ENCODE measurements at regions not wholly inside any gene's neighbourhood (a gene's known extent, or its start where the extent isn't known, plus 50 kb on each side); places are given as distances from the start of the nearest gene placed in this dataset.

DNA sequence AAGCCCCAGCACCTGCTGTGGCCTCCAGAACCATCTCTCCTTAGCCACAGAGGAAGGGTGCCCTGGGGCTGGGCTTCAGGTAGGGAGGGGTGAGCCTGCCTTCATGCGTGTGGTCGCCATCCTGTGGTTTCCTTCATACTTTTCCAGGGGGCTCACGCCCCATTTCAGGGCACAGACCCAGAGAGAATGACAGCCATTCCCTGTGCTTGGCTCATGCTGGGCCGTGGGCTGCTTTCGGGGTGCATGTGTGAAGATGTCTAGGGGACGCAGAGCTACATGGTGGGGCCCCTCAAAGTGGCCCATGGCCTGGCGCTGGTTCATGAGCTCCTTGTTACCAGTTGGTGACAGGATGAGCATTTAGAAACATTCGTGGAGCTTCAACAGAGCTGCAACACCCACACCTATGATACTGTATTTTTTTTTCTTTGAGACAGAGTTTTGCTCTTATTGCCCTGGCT lies 190.3 kb upstream of the SLC24A3 start:
- Histone ChIP-seq H3K9me3 (peaks cover 0 to 6% (median 0%) of the 10 kb centered on the region in 8 donors), H3K36me3 (no peaks in the 10 kb centered on the region), H3K4me3 (no peak overlapping the region), H3K27ac (no peak overlapping the region), H3K4me1 (no peaks in the 10 kb centered on the region), H3K27me3 (replicated peaks in 1 of 7) (peaks cover 0 to 6% (median 0%) of the 10 kb centered on the region in 7 donors)
- no peak for DNase-seq
- TF ChIP-seq POLR2A (IDR thresholded peaks at IDR 0.05) (no peak), POLR2AphosphoS5 (IDR thresholded peaks at IDR 0.05) (no peak)
- TF ChIP-seq, protein P1, sequence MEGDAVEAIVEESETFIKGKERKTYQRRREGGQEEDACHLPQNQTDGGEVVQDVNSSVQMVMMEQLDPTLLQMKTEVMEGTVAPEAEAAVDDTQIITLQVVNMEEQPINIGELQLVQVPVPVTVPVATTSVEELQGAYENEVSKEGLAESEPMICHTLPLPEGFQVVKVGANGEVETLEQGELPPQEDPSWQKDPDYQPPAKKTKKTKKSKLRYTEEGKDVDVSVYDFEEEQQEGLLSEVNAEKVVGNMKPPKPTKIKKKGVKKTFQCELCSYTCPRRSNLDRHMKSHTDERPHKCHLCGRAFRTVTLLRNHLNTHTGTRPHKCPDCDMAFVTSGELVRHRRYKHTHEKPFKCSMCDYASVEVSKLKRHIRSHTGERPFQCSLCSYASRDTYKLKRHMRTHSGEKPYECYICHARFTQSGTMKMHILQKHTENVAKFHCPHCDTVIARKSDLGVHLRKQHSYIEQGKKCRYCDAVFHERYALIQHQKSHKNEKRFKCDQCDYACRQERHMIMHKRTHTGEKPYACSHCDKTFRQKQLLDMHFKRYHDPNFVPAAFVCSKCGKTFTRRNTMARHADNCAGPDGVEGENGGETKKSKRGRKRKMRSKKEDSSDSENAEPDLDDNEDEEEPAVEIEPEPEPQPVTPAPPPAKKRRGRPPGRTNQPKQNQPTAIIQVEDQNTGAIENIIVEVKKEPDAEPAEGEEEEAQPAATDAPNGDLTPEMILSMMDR (IDR thresholded peaks at IDR 0.05 in 8 of 11, conservative IDR thresholded peaks at IDR 0.05 in 3 of 11) = no peak
- 43 to 67% (median 63%) methylated on average over 5 to 8 of the region's 8 CpGs for WGBS, 5 donors
- intact Hi-C loops (cut with DNase I; ENCODE audit: low total_unique reads) = no loop called here

GRCh38 chr20:19022791-19023448 lies 189.5 kb upstream of the SLC24A3 start:
- TF ChIP-seq, protein P1 (IDR thresholded peaks at IDR 0.05 in 8 of 11, conservative IDR thresholded peaks at IDR 0.05 in 3 of 11) = no peak
- no peak for TF ChIP-seq POLR2A (IDR thresholded peaks at IDR 0.05)
- no peak for TF ChIP-seq POLR2AphosphoS5 (IDR thresholded peaks at IDR 0.05)
- Histone ChIP-seq H3K27ac (no peak overlapping the region), H3K36me3 (no peaks in the 10 kb centered on the region), H3K4me1 (no peaks in the 10 kb centered on the region), H3K27me3 (replicated peaks in 1 of 7) (peaks cover 0 to 13% (median 0%) of the 10 kb centered on the region in 7 donors), H3K9me3 (peaks cover 0 to 6% (median 0%) of the 10 kb centered on the region in 8 donors), H3K4me3 (no peak overlapping the region)
- intact Hi-C loops (cut with DNase I; ENCODE audit: low total_unique reads) = no loop called here
- 76 to 82% (median 79%) methylated on average over 11 of the region's 11 CpGs for WGBS, 5 donors
- no peak for DNase-seq

DNA sequence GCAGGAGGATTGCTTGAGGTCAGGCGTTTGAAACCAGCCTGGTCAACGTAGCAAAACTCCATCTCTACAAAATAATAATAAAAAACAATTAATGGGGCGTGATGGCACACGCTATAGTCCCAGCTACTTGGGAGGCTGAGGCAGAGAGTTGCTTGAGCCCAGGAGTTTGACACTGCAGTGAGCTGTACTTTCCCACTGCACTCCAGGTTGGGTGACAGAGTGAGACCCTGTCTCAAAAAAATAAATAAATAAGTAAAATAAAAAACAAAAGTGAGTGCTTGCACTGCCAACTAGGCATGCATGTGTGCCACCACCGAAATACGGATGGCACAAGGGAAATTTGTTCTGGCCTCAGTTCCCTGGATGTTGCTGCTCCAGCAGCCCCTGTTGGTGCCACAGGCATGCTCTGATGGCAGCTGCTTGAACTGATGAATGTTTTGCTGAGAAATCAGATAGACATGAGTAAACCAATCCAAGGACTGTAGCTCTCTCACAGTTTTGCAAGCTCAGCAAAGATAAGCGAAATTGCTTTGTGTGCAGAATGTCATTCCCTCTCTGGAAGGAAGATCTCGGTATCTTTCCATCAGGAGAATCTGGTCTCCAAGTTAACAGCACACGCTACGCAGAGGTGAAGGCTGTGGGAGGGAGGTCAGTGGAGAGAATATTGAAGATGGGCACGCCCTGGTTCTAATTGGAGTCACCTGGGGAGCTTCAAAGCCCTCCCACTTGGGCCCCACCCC lies 188.0 kb upstream of the SLC24A3 start:
- WGBS, 5 donors = 66 to 80% (median 78%) methylated on average over 11 of the region's 11 CpGs
- DNase-seq = no peak
- Histone ChIP-seq H3K4me1 (no peaks in the 10 kb centered on the region), H3K27me3 (replicated peaks in 1 of 7) (peaks cover 0 to 13% (median 0%) of the 10 kb centered on the region in 7 donors), H3K4me3 (no peak overlapping the region), H3K36me3 (no peaks in the 10 kb centered on the region), H3K27ac (no peak overlapping the region), H3K9me3 (peaks cover 0 to 9% (median 3%) of the 10 kb centered on the region in 8 donors)
- TF ChIP-seq POLR2A (IDR thresholded peaks at IDR 0.05) (no peak), POLR2AphosphoS5 (IDR thresholded peaks at IDR 0.05) (no peak)
- TF ChIP-seq, protein P1 (IDR thresholded peaks at IDR 0.05 in 8 of 11, conservative IDR thresholded peaks at IDR 0.05 in 3 of 11) = no peak
- intact Hi-C loops (cut with DNase I; ENCODE audit: low total_unique reads) = no loop called here
